ENCODE measurements at regions not wholly inside any gene's neighbourhood (a gene's known extent, or its start where the extent isn't known, plus 50 kb on each side); places are given as distances from the start of the nearest gene placed in this dataset.

DNA sequence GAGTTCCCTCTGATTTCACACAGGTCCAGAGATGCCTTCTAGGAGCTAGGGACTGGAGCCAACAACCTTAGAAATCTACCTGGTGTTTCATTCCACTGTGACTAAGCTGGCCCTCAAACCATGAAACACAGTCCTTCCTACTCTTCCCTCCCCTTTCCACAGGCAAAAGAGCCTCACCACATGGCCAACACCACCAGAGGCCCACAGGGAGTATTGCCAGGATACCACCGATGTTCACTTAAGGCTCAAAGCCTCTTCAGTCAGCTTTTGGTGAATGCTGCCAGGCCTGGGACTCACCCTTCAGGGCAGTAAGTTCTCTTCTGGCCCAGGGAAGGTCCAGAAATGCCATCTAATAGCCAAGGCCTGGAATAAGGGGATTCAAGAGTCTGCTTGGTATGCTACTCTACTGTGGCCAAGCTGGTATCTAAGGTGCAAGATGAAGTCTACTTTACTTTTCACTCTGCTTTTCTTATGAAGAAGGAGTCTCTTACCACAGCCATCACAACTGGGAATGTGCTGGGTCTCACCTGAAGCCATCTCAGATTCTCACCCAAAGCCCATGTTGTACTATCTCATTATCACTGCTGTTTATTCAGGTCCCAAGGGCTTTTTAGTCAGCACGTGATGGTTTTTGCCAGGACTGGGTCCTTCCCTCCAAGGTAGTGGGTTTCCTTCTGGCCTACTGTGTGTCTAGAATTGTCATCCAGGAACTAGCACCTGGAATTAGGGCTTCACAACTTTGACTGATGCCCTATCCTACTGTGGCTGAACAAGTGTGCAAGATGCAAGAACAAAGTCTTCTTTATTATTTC is 1018.4 kb downstream of the TAF11L14 start:
- Mint-ChIP-seq H3K4me1 (no peaks in the 10 kb centered on the region), H3K27ac (no peak overlapping the region), H3K4me3 (no peak overlapping the region), H3K9me3 (peaks cover 0 to 10% of the 10 kb centered on the region in 2 experiments; a peak in 3 of 5 replicates), H3K27me3 (ENCODE audit: low read depth) (peaks cover 4% of the 10 kb centered on the region; the same call in 1 of the 2 replicates), H3K36me3 (ENCODE audit: insufficient read depth in 1 of 3, low read depth in 3 of 3) (peaks cover 4 to 99% (median 15%) of the 10 kb centered on the region in 3 experiments; a peak in 5 of 7 replicates)
- Histone ChIP-seq H3K9ac (ENCODE audit: extremely low read depth, insufficient read length, low read length) (no peak overlapping the region), H3K4me2 (ENCODE audit: insufficient read depth, insufficient read length, low read length) (no peak overlapping the region), H3K4ac (ENCODE audit: low read depth, low read length) (no peak overlapping the region), H3T11ph (ENCODE audit: low read length) (no peak overlapping the region), H4K20me1 (ENCODE audit: control insufficient read depth, insufficient read depth, insufficient read length) (no peaks in the 10 kb centered on the region), H2BK15ac (ENCODE audit: low read depth, low read length) (no peak overlapping the region), H4K5ac (ENCODE audit: insufficient read length, low read depth, low read length) (no peak overlapping the region), H2BK20ac (ENCODE audit: low read depth, low read length, poor library complexity, severe bottlenecking) (no peak overlapping the region), H2BK120ac (ENCODE audit: low read depth, low read length, poor library complexity, severe bottlenecking) (no peak overlapping the region), H3K27me3 (ENCODE audit: insufficient read depth, low read length) (no peaks in the 10 kb centered on the region), H2AK5ac (ENCODE audit: insufficient read length, low read length) (no peak overlapping the region), H2BK12ac (ENCODE audit: insufficient read length, low read depth, low read length) (no peak overlapping the region), H3K23ac (ENCODE audit: insufficient read length, low read depth, low read length) (no peak overlapping the region), H3K14ac (ENCODE audit: insufficient read depth, low read length) (no peak overlapping the region), H3K23me2 (ENCODE audit: insufficient read length, low read depth, low read length, poor library complexity, severe bottlenecking) (no peaks in the 10 kb centered on the region), H3K4me1 (ENCODE audit: insufficient read depth, low read length) (no peaks in the 10 kb centered on the region), H4K91ac (ENCODE audit: insufficient read length, low read depth, low read length) (no peak overlapping the region), H3K79me1 (ENCODE audit: insufficient read depth, low read depth, low read length, poor library complexity, severe bottlenecking) (no peaks in the 10 kb centered on the region), H2BK5ac (ENCODE audit: insufficient read length, low read length) (no peak overlapping the region), H2AFZ (ENCODE audit: low read length) (no peak overlapping the region), H4K8ac (replicated peaks; ENCODE audit: insufficient read length, low read depth, low read length) (peak overlapping the region; percentile 15), H3K79me2 (ENCODE audit: insufficient read depth, low read length) (no peaks in the 10 kb centered on the region; the same call in 1 of the 2 replicates), H3K27ac (ENCODE audit: insufficient read length, low read depth, low read length) (no peak overlapping the region), H3K18ac (ENCODE audit: insufficient read length, low read depth, low read length) (no peak overlapping the region), H3K9me3 (ENCODE audit: control insufficient read depth, low read depth, low read length) (peaks cover 47% of the 10 kb centered on the region), H3K56ac (ENCODE audit: insufficient read length, low read depth, low read length) (no peak overlapping the region)
- DNase-seq, result peak; percentile 72
- WGBS (ENCODE audit: extremely low coverage, insufficient read length, low lambda C conversion rate), result no CpG with 5 or more reads among the region's 2 CpGs
- TF ChIP-seq, protein P1, sequence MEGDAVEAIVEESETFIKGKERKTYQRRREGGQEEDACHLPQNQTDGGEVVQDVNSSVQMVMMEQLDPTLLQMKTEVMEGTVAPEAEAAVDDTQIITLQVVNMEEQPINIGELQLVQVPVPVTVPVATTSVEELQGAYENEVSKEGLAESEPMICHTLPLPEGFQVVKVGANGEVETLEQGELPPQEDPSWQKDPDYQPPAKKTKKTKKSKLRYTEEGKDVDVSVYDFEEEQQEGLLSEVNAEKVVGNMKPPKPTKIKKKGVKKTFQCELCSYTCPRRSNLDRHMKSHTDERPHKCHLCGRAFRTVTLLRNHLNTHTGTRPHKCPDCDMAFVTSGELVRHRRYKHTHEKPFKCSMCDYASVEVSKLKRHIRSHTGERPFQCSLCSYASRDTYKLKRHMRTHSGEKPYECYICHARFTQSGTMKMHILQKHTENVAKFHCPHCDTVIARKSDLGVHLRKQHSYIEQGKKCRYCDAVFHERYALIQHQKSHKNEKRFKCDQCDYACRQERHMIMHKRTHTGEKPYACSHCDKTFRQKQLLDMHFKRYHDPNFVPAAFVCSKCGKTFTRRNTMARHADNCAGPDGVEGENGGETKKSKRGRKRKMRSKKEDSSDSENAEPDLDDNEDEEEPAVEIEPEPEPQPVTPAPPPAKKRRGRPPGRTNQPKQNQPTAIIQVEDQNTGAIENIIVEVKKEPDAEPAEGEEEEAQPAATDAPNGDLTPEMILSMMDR (conservative IDR thresholded peaks at IDR 0.05), result no peak

Data from H9 (cell line).